HUES48 (cell line): ENCODE measurements at regions not wholly inside any gene's neighbourhood (a gene's known extent, or its start where the extent isn't known, plus 50 kb on each side); places are given as distances from the start of the nearest gene placed in this dataset.

Experiments used
- H3K27ac ChIP-seq: one replicate; pipeline ENCODE4 v1.7.0; 2013; ENCODE audit warnings: low read depth, low read length, inconsistent platforms
- H3K27me3 ChIP-seq: 2 replicates; pipeline ENCODE4 v1.6.1; 2013; ENCODE audit warnings: mild to moderate bottlenecking, low read length; ENCODE audit not compliant: control insufficient read depth, insufficient read depth
- H3K36me3 ChIP-seq: 2 replicates; pipeline ENCODE4 v1.6.1; 2013; ENCODE audit warnings: low read length; ENCODE audit not compliant: control insufficient read depth, insufficient read depth
- H3K4me1 ChIP-seq: 2 replicates; pipeline ENCODE4 v1.6.1; 2013; ENCODE audit warnings: mild to moderate bottlenecking, low read length; ENCODE audit not compliant: control insufficient read depth, insufficient read depth
- H3K4me3 ChIP-seq: 2 replicates; pipeline ENCODE4 v1.5.1; 2013; ENCODE audit warnings: mild to moderate bottlenecking, low read depth, low read length
- H3K9ac ChIP-seq: 2 replicates; pipeline ENCODE4 v1.6.1; 2013; ENCODE audit warnings: mild to moderate bottlenecking, low read depth, low read length, moderate library complexity
- H3K9me3 ChIP-seq: 2 replicates; pipeline ENCODE4 v1.6.1; 2013; ENCODE audit warnings: low read length; ENCODE audit not compliant: control insufficient read depth, insufficient read depth

DNA sequence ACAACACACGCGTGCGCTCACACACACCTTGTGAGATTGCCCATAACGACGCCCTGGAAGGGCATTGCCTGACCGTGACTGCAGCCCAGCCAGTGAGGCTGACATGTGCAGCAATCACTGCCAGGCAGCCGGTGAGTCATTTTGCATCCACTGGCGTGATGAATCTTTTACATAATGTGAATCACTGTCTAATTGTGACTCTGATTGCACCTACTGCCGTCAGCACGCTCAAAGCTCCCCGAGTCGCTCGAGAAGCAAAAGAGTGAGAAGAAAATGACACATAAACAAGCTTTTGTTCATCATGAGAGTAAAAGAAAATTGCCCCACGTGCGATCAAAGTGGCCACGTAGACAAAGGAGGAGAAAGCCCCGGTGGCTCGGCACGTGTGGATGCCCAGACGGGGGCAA lies 117.4 kb upstream of the PFKP start:
- Histone ChIP-seq H3K4me1 (no peaks in the 10 kb centered on the region), H3K4me3 (no peak overlapping the region), H3K36me3 (no peaks in the 10 kb centered on the region), H3K27me3 (no peaks in the 10 kb centered on the region), H3K9me3 (no peaks in the 10 kb centered on the region), H3K27ac (no peak overlapping the region), H3K9ac (no peak overlapping the region)

DNA sequence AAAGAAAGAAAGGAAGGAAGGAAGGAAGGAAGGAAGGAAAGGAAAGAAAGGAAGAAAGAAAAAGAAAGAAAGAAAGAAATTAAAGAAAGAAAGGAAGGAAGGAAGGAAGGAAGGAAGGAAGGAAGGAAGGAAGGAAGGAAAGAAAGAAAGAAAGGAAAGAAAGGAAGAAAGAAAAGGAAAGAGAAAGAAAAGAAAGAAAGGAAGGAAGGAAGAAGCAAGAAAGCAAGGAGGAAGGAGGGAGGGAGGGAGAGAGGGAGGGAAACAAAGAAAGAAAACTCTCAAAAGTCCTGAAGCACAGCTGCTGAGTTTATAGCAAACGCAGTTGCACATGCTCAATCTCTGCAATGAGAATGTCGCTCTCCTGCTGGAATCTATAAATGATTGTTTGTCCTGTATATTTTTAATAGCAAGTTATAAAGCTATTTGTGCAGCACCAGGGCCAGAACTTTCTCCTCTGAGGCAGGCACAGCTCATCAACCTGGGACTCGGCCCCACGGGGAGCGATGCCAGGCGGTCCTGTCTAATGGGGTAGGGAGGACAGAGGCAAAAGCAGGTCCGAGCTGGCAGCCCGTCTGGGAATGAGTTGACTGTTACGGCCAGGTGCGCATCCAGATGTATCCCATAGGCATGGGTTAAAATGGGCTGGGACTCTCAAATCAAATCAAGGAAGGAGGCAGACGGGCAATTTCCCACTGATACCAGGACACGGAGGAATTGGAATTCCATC lies 118.0 kb upstream of the PFKP start:
- no peaks in the 10 kb centered on the region for H3K27me3 ChIP-seq
- H3K9ac ChIP-seq: no peak overlapping the region
- H3K9me3 ChIP-seq: no peaks in the 10 kb centered on the region
- no peak overlapping the region for H3K27ac ChIP-seq
- no peaks in the 10 kb centered on the region for H3K4me1 ChIP-seq
- H3K36me3 ChIP-seq: no peaks in the 10 kb centered on the region
- H3K4me3 ChIP-seq: no peak overlapping the region

DNA sequence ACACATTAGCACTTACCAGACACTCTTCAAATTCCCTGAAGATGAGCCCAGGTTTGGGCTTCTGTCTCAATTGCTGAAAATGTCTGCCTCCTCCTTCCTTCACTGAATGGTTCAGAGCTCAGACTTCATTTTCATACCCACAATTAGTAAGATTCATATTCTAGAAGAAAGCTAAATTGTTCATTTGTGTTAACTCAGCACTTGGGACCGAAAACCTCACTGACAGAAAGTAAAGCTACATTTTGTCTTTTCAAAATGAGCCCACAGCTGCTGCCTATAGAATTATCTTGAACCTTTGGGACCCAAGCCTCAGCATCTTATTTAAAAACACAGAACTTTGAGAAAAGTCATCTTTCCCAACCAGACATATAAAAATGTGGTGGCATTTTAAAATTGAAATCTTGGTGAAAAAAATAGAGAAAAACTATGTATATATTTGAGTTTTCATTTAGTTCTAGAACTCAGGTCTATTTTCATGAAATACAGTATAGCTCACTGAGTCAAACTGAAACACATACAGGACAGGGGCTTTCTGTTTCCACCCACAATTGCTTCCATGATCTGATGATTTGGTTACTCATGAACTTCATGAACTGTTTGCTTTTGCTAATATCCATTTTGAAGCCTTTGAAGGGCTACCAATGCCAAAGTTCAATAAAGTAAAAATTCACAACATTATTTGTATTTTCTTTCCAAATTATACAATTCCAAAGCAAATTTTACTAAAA lies 119.1 kb upstream of the PFKP start:
- Histone ChIP-seq H3K27ac (no peak overlapping the region), H3K9ac (no peak overlapping the region), H3K27me3 (no peaks in the 10 kb centered on the region), H3K4me3 (no peak overlapping the region), H3K36me3 (no peaks in the 10 kb centered on the region), H3K4me1 (no peaks in the 10 kb centered on the region), H3K9me3 (no peaks in the 10 kb centered on the region)

DNA sequence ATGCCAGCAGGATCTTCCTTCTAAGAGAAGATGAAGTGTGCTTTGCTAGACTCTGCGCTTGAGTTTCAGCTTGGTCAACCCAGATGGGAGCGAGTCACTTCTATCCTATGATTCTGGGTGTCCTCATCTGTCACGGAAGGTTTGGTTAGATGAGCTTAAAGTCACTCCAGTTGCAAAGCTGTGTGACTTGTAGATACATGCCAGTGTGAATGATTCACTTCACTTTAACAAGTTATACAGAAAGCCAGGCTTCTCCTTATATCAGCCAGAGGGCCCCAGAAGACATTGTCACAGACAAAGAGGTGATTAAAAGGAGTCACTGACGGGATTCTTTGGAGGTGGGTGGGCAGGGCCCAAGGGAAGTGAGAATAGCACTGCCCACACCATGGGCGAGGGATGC lies 122.6 kb upstream of the PFKP start:
- H3K9me3 ChIP-seq: no peaks in the 10 kb centered on the region
- H3K4me1 ChIP-seq: no peaks in the 10 kb centered on the region
- no peaks in the 10 kb centered on the region for H3K36me3 ChIP-seq
- no peak overlapping the region for H3K9ac ChIP-seq
- no peak overlapping the region for H3K27ac ChIP-seq
- no peak overlapping the region for H3K4me3 ChIP-seq
- H3K27me3 ChIP-seq: no peaks in the 10 kb centered on the region

DNA sequence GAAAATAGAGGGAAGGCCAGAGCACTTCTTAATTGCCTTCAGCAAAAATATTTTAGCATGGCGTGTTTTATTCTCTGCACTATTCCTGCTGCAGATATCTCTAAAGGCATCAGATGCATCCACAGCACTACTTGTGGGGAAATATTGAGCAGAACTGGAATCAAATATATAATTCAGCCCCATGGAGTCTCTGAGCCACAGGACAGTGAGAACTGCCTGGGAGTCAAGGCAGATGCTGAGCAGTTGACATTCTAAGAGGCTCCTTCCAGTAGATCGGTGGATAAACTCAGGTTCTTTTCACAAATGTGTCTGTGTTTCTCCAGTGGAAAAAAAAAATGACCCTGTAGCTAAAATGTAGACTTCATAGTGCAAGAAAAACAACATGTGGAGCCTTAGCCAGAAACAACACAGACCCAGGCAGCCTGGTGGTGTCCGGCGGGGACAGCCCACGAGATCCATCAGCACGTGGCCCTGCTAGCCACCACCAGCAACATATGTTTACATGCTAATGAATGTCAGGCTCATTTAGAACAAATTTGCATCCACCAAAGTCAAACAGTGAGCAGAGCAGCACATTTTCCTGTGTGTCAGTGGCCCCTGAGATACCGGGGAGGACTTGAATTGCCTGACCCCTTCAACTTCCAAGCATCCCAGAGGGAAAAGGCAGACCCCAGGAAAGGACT lies 123.3 kb upstream of the PFKP start:
- H3K4me1 ChIP-seq: no peaks in the 10 kb centered on the region
- H3K36me3 ChIP-seq: no peaks in the 10 kb centered on the region
- H3K4me3 ChIP-seq: no peak overlapping the region
- no peaks in the 10 kb centered on the region for H3K9me3 ChIP-seq
- H3K27ac ChIP-seq: no peak overlapping the region
- no peaks in the 10 kb centered on the region for H3K27me3 ChIP-seq
- H3K9ac ChIP-seq: no peak overlapping the region

DNA sequence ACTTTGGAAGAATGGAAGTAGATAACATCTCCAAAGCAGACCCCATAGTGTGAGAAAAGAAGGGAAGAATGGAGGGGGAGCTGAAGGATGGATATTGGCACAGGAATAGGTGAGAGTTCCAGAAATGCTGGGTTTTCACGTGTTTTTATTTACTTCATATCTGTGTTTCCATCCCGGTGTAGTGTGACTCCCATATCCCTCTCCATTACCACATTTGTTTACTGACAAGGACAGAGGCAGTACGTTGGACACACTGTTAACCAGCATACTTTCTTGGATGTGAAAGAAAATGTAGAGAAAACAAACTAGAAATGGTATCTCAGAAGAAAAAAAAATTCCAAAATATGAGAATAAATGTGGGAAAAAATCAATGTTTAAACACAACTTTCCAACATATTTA lies 124.4 kb upstream of the PFKP start:
- Histone ChIP-seq H3K27me3 (no peaks in the 10 kb centered on the region), H3K9ac (no peak overlapping the region), H3K9me3 (no peaks in the 10 kb centered on the region), H3K36me3 (no peaks in the 10 kb centered on the region), H3K27ac (no peak overlapping the region), H3K4me1 (no peaks in the 10 kb centered on the region), H3K4me3 (no peak overlapping the region)

DNA sequence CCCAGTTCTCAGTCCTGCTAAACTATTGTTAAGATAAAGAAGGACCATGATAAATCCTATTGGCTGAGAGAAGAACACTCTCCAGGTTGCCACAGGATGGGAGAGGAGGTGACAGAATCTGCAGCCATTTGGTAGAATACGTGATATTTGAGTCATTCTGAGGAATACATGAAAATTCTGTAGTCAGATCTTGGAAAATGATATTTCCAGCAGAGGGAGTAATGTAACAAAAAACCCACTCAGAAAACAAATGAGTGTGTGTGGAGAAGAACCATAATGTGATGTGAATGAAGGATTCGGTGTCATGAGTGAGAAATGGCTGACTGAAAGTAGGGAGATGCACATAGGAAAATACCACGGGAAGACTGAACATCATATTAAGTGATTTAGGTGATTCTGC lies 128.5 kb upstream of the PFKP start:
- Histone ChIP-seq H3K27me3 (no peaks in the 10 kb centered on the region), H3K4me3 (no peak overlapping the region)

DNA sequence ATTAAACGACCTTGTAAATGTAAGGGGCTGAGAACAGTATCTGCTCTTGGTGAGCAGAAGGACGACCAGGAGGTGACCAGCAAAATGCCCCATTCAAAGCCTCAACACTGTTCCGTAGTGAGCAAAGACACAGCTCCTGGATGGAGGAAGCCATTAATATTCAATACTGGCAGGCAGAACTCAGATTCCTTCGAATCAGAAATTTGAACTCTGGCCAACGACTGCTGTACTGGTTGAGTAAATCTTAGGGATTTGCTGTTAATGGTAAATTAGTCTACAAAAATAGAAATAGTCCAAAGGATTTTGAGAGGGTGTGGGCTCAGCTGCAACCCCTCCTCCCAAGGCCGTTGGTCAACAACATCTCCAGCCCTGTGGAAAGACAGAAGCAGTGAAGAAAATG lies 130.5 kb upstream of the PFKP start:
- H3K9ac ChIP-seq: no peak overlapping the region
- no peaks in the 10 kb centered on the region for H3K9me3 ChIP-seq
- peaks cover 6% of the 10 kb centered on the region for H3K4me1 ChIP-seq
- H3K4me3 ChIP-seq: no peak overlapping the region
- no peaks in the 10 kb centered on the region for H3K27me3 ChIP-seq
- no peaks in the 10 kb centered on the region for H3K36me3 ChIP-seq
- H3K27ac ChIP-seq: no peak overlapping the region

More for the DNA sequence above, 128.5 kb upstream of the PFKP start:
- Histone ChIP-seq H3K4me1 (peaks cover under 1% of the 10 kb centered on the region; the same call in 1 of the 2 replicates), H3K9ac (no peak overlapping the region), H3K9me3 (no peaks in the 10 kb centered on the region), H3K27ac (no peak overlapping the region), H3K36me3 (no peaks in the 10 kb centered on the region)

DNA sequence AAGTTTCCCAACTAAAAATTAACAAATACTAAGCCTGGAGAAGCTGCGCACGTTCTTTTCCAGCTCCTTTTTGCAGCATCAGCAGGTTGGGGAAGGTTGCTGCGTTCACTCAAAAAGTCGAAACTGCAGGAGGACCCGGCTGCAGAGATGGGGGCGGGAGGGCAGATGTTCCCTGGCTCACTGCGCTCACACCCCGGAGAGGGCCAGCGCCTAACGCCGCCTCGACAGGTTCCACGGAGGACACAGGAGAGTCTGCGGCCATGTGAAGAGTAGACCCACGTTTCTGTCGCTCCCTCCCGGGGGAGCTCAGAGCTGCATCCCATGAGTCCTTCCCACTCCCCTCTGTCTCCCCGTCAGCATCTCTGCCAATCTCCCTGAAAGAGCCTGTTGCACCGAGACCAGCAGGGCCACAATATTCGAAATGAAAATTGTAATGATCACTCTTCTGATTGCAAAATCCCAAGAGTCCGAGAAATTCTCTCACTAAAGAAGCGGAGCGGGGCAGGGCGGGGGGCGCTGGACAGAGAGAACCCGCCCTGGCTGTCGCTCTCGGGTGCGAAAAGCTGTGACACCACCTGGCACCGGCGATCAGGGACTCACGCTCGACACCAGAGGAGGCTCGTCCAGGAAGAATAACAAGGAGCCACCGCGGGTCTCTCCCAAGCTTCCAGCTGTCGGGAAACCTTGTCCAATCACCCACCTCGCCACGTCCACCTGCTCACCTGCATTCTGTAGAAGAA lies 131.5 kb upstream of the PFKP start:
- Histone ChIP-seq H3K27ac (no peak overlapping the region), H3K4me3 (no peak overlapping the region), H3K36me3 (no peaks in the 10 kb centered on the region), H3K27me3 (no peaks in the 10 kb centered on the region), H3K4me1 (peaks cover 6% of the 10 kb centered on the region), H3K9ac (no peak overlapping the region), H3K9me3 (no peaks in the 10 kb centered on the region)

DNA sequence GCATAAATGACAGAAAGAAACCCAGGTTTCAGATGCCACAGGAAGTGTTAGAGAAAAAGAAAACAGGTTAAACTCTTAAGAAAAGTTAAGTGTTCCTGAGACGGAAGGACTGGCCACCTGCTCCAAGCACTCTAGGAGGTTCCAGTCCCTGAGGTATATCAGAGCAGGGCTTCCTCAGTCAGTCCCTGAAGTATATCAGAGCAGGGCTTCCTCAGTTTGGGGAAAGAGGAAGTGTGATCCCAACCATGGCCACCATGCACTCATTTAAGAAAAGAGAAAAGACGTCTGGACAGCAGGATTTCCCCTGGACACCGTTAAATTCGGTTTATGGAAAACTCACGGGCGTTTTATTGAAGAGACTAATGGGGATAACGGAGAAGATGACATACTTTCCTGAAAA lies 133.4 kb upstream of the PFKP start:
- H3K4me3 ChIP-seq: no peak overlapping the region
- no peaks in the 10 kb centered on the region for H3K36me3 ChIP-seq
- H3K9me3 ChIP-seq: no peaks in the 10 kb centered on the region
- no peak overlapping the region for H3K9ac ChIP-seq
- H3K27ac ChIP-seq: no peak overlapping the region
- peaks cover 18% of the 10 kb centered on the region for H3K4me1 ChIP-seq
- H3K27me3 ChIP-seq: no peaks in the 10 kb centered on the region
